RWPE1 (cell line): ENCODE measurements at regions not wholly inside any gene's neighbourhood (a gene's known extent, or its start where the extent isn't known, plus 50 kb on each side); places are given as distances from the start of the nearest gene placed in this dataset.

Source experiments
- CTCF ChIA-PET: fragments of 350-600 bp; sonication (Branson Sonifier 250); formaldehyde crosslinking; extraction: SDS; loops from one replicate; lab custom pipeline; 2021; lab: Yijun Ruan, JAX
- POLR2A ChIA-PET: fragments of 400-600 bp; formaldehyde crosslinking; extraction: SDS; loops from one replicate; lab custom pipeline; 2020; ENCODE audit warnings: antibody characterized with exemption; ENCODE audit not compliant: low non-redundant PET; lab: Yijun Ruan, JAX
- DNase-seq: peaks from one replicate; pipeline ENCODE4 v3.0.0; 2012; ENCODE audit warnings: low spot score
- H3K27ac ChIP-seq: fragments of 450-650 bp; 2 replicates; pipeline ENCODE4 v1.5.1; 2017
- TF ChIP-seq, protein P1 (sequence below): fragments of 450-650 bp; conservative IDR thresholded peaks from 2 replicates; pipeline ENCODE4 v1.5.1; 2017; ENCODE audit warnings: low read depth, mild to moderate bottlenecking

GRCh38 chr15:61624950-61625349, 395.8 kb upstream of the RORA start:
- DNase-seq, result no peak
- TF ChIP-seq, protein P1, sequence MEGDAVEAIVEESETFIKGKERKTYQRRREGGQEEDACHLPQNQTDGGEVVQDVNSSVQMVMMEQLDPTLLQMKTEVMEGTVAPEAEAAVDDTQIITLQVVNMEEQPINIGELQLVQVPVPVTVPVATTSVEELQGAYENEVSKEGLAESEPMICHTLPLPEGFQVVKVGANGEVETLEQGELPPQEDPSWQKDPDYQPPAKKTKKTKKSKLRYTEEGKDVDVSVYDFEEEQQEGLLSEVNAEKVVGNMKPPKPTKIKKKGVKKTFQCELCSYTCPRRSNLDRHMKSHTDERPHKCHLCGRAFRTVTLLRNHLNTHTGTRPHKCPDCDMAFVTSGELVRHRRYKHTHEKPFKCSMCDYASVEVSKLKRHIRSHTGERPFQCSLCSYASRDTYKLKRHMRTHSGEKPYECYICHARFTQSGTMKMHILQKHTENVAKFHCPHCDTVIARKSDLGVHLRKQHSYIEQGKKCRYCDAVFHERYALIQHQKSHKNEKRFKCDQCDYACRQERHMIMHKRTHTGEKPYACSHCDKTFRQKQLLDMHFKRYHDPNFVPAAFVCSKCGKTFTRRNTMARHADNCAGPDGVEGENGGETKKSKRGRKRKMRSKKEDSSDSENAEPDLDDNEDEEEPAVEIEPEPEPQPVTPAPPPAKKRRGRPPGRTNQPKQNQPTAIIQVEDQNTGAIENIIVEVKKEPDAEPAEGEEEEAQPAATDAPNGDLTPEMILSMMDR, result no peak
- POLR2A ChIA-PET, result no interaction called here
- CTCF ChIA-PET, result no interaction called here
- H3K27ac ChIP-seq, result no peak overlapping the region

- TF ChIP-seq, protein P1, result no peak
- POLR2A ChIA-PET, result no interaction called here
- CTCF ChIA-PET, result no interaction called here
Observed at GRCh38 chr15:61623746-61624145, 394.6 kb upstream of the RORA start.

GRCh38 chr15:61621865-61622264, 392.8 kb upstream of the RORA start:
- POLR2A ChIA-PET, result no interaction called here
- no peak for DNase-seq
- no peak overlapping the region for H3K27ac ChIP-seq
- TF ChIP-seq, protein P1, result no peak
- CTCF ChIA-PET, result interaction anchor here (0.6 to 1.0 kb wide), 4 partner anchors 134 to 976 kb away, joined by 3 read pairs; no protein-coding TSS in a partner anchor

More at GRCh38 chr15:61623746-61624145, 394.6 kb upstream of the RORA start:
- H3K27ac ChIP-seq, result no peak overlapping the region
- DNase-seq, result no peak

DNA sequence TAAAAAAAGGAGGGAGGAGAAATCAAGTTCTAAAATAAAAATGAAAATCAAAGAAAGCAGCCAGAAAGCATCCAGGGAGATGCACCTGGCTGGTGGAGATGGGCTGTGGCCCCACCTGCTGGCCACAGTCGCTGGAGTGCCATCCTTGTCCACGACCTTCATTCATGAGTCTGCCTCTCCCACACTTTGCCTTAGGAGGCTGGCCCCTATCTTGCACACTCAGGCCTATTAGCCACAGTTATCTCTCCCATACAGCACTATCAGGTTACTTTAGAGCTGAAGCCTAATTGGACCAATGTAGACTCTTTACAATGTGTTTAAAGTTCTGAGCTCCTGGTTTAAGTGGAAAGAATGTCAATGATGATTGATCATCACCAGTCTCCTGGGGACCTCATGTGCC, 392.0 kb upstream of the RORA start:
- no peak overlapping the region for H3K27ac ChIP-seq
- TF ChIP-seq, protein P1, result peak; percentile 58
- ChIA-PET POLR2A (no interaction called here), CTCF (interaction anchor here (0.6 to 2.1 kb wide), 2 partner anchors 213 to 262 kb away, joined by 3 to 10 read pairs; no protein-coding TSS in a partner anchor)
- DNase-seq, result peak; percentile 30

DNA sequence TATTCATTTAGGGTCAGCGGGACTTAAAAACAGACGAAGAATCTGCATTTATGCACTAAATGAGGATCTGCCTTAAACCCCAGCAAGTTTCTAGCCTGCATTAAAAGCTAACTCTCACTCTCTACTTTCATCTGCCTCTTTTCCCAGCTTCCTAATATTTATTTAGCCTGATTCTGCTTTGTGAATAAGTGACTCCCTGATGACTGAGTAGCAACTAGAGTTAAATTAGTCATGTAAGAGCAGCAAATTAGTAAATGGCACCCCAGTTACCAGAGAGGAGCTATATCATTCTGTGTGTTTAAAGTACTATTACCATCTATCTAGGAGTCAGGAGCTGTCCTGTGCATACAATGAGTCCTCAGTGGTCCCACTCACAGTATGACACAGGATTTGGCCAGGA, 391.0 kb upstream of the RORA start:
- no peak for DNase-seq
- TF ChIP-seq, protein P1, result no peak
- H3K27ac ChIP-seq, result no peak overlapping the region
- ChIA-PET CTCF (interaction anchor here (0.6 to 2.1 kb wide), 2 partner anchors 152 to 214 kb away, joined by 3 to 10 read pairs; no protein-coding TSS in a partner anchor), POLR2A (no interaction called here)

DNA sequence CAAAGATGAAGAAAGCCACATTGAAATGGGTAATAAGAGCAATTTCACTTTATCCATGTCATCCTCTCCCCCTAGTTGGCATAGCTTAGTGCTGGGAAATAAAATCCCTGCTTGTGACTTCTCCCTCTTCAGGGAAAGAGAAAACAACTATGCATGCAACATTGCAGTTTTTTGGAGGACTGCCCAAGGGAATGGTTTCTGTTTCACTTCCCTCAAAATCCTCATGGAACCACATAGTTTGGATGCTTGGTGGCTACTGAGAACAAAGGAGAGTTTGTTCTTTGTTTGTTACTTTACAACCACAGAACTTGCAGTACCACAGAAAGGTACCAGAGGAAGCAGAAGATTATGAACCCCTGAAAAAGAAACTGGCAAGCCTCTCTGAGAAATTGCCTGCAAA, 384.6 kb upstream of the RORA start:
- DNase-seq, result no peak
- ChIA-PET POLR2A (no interaction called here), CTCF (no interaction called here)
- TF ChIP-seq, protein P1, result no peak
- H3K27ac ChIP-seq, result no peak overlapping the region
